Loucy (cell line): ENCODE measurements at regions not wholly inside any gene's neighbourhood (a gene's known extent, or its start where the extent isn't known, plus 50 kb on each side); places are given as distances from the start of the nearest gene placed in this dataset.
A peak's percentile ranks its signal among the peaks of the same experiment; 100 is the strongest.

Experiments used
- H2AFZ ChIP-seq: fragments of 200-600 bp; sonication (generic); 2 replicates; pipeline ENCODE4 v1.6.0; 2016; ENCODE audit warnings: antibody characterized with exemption, mild to moderate bottlenecking, low read length, moderate library complexity
- H3F3A ChIP-seq: fragments of 200-600 bp; 2 replicates; pipeline ENCODE4 v1.6.0; 2016; ENCODE audit warnings: antibody characterized with exemption, low read depth, mild to moderate bottlenecking
- H3K27me3 ChIP-seq: fragments of 200-600 bp; sonication (generic); 2 replicates; pipeline ENCODE4 v1.6.1; 2014; ENCODE audit warnings: low read length, mild to moderate bottlenecking; ENCODE audit not compliant: insufficient read depth, poor library complexity, severe bottlenecking
- H3K36me3 ChIP-seq: fragments of 200-600 bp; sonication (generic); 2 replicates; pipeline ENCODE4 v1.6.1; 2016; ENCODE audit warnings: low read length; ENCODE audit not compliant: insufficient read depth
- H3K4me1 ChIP-seq: fragments of 200-600 bp; sonication (generic); 2 replicates; pipeline ENCODE4 v1.5.1; 2014; ENCODE audit warnings: low read length, mild to moderate bottlenecking; ENCODE audit not compliant: insufficient read depth, poor library complexity, severe bottlenecking
- H3K4me2 ChIP-seq: fragments of 200-600 bp; sonication (generic); 2 replicates; pipeline ENCODE4 v1.6.0; 2014; ENCODE audit warnings: antibody characterized with exemption, low read length, low read depth, mild to moderate bottlenecking; ENCODE audit not compliant: poor library complexity, severe bottlenecking
- H3K4me3 ChIP-seq: fragments of 200-600 bp; sonication (generic); 2 replicates; pipeline ENCODE4 v1.5.1; 2014; ENCODE audit warnings: low read length, mild to moderate bottlenecking, mixed read lengths; ENCODE audit not compliant: poor library complexity, severe bottlenecking
- H3K79me2 ChIP-seq: fragments of 200-600 bp; sonication (generic); 2 replicates; pipeline ENCODE4 v1.6.1; 2014; ENCODE audit warnings: low read length; ENCODE audit not compliant: insufficient read depth
- H3K9ac ChIP-seq: fragments of 200-600 bp; sonication (generic); 2 replicates; pipeline ENCODE4 v1.6.0; 2014; ENCODE audit warnings: mild to moderate bottlenecking, low read depth, low read length, moderate library complexity; ENCODE audit not compliant: poor library complexity, severe bottlenecking
- H3K9me2 ChIP-seq: fragments of 200-600 bp; sonication (generic); replicated peaks from 2 replicates; pipeline ENCODE4 v1.6.1; 2016; ENCODE audit warnings: low read depth, low read length, mixed read lengths
- H3K9me3 ChIP-seq: fragments of 200-600 bp; sonication (generic); 2 replicates; pipeline ENCODE4 v1.6.1; 2014; ENCODE audit warnings: mild to moderate bottlenecking, antibody characterized with exemption, low read length, low read depth; ENCODE audit not compliant: insufficient read depth
- H4K20me1 ChIP-seq: fragments of 200-600 bp; sonication (generic); 2 replicates; pipeline ENCODE4 v1.6.0; 2014; ENCODE audit warnings: antibody characterized with exemption, low read length, mild to moderate bottlenecking; ENCODE audit not compliant: insufficient read depth, poor library complexity, severe bottlenecking
- CTCF ChIP-seq: fragments of 200-600 bp; sonication (generic); conservative IDR thresholded peaks from 2 replicates; pipeline ENCODE4 v1.5.1; 2014; ENCODE audit warnings: mild to moderate bottlenecking, antibody characterized with exemption, low read length
- EZH2phosphoT487 ChIP-seq: fragments of 200-600 bp; IDR thresholded peaks from 2 replicates; pipeline ENCODE4 v1.6.1; 2018; ENCODE audit warnings: antibody characterized with exemption, mild to moderate bottlenecking, moderate library complexity, borderline replicate concordance

DNA sequence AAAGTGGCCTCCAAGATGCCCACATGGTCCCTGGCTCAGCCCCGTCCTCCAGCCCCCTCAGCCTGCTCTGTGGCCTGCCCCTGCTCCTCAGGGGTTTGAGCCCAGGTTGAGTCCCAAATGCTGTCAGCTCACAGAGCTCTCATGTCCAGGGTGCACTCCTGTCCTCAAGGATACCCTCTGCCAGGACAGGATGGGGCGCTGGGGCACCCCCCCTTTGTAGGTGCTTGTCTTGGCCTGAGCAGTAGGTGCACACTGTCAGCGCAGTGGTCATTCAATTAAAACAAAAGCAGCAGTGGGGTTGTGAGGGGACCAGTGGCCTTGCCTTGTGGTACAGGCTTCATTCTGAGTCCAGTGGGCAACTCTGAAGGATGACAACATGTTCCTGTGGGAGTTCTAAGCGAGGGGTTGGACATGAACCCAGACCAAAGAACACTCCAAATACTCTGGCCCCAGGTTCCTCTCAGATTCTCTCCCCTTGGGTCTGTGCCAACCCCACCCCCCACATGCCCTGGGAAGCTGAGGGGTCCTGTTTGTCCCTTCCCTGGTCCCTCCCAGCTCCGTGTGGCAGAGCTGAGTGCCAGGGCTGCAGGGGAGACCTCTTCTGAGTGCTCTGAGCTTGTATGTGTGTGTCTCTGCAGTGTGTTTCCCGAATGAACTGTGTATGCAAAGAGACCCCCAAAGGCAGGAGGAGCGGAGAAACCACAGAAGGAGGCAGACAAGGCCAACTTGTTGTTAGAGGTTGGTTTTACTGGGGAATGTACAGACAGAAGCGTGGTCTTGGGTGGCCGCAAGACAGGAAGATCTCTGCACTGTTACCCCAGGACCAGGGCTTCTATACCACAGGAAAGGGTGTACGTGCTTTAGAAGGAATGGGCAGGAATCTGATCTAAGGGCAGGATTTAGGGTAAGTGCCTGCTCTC lies 155.6 kb upstream of the HS6ST1 start:
- Histone ChIP-seq H3K36me3 (peaks cover 10% of the 10 kb centered on the region), H3K9me2 (no peaks in the 10 kb centered on the region), H4K20me1 (no peaks in the 10 kb centered on the region), H3K4me2 (peak overlapping the region; percentile 88), H3K9ac (peak overlapping the region; percentile 95), H3K4me1 (peaks cover 68% of the 10 kb centered on the region), H2AFZ (no peak overlapping the region), H3K27me3 (no peaks in the 10 kb centered on the region), H3K9me3 (peaks cover 15% of the 10 kb centered on the region; the same call in 1 of the 2 replicates), H3K79me2 (peaks cover 23% of the 10 kb centered on the region; the same call in 1 of the 2 replicates), H3K4me3 (peak overlapping the region; percentile 68), H3F3A (peaks cover 25% of the 10 kb centered on the region)
- 0 out of 2 replicates have a peak, but pooled peaks have one; percentile 41 for TF ChIP-seq EZH2phosphoT487
- TF ChIP-seq CTCF = no peak

DNA sequence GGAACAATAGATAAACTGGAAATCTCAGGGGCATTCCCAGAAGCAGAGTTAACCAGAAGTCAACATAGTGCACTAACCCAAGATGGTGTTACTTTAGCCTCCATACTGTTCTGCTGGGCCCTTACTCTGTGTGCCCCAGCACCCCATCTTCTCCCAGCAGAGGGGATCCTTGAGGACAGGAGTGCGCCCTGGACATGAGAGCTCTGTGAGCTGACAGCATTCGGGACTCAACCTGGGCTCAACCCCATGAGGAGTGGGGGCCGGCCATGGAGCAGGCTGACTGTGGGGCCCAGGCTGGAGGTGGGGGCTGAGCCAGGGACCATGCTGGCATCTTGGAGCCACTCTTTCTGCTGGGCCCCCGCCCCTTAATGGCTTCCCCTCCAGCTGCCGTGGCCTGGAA lies 156.3 kb upstream of the HS6ST1 start:
- Histone ChIP-seq H3K9me2 (no peaks in the 10 kb centered on the region), H3K27me3 (no peaks in the 10 kb centered on the region), H3K36me3 (peaks cover 5% of the 10 kb centered on the region), H3K79me2 (peaks cover 23% of the 10 kb centered on the region; the same call in 1 of the 2 replicates), H2AFZ (no peak overlapping the region), H3K4me1 (peaks cover 72% of the 10 kb centered on the region), H4K20me1 (no peaks in the 10 kb centered on the region), H3K4me3 (peak overlapping the region; percentile 68), H3K9ac (peak overlapping the region; percentile 95), H3K4me2 (peak overlapping the region; percentile 88), H3F3A (peaks cover 25% of the 10 kb centered on the region), H3K9me3 (peaks cover 8% of the 10 kb centered on the region; the same call in 1 of the 2 replicates)
- no peak for TF ChIP-seq CTCF
- TF ChIP-seq EZH2phosphoT487 = no peak

DNA sequence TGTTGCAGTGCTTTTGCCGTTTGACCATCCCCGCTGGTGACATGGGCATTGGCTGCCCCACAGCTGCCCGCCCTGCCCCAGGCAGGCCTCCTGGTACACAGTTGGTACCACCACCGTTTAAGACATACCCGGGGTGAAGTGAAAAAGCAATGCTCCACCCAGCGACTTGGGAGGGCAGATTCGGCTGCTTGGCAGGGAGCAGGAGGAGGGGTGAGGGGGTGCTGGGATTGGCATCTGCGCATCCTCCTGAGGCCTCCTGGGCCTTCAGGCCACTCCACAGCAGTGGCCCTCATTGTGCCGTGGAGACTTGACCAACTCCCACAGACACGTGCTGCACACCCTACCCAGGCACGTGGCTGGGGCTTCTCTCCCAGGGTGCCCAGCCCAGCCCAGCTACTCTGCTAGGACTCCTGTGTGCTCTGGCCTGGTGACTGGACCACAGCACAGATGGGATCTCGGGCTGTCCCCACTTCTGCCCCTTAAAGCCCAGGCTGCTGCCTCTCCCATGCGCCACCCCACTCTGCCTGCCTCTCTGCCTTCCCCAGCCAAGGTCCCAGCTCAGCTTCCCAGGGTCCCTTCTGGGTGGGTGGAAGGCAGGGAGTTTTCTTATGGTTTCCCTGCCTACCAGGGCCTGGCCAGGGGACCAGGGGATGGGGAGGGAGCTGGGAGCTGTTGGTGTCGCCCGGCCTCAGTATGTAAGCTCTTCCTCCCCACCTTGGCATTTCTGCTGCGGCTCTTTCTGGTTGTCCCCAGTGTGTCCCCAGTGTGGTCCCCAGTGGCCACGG lies 157.0 kb upstream of the HS6ST1 start:
- no peaks in the 10 kb centered on the region for H4K20me1 ChIP-seq
- H2AFZ ChIP-seq = no peak overlapping the region
- no peak for TF ChIP-seq CTCF
- TF ChIP-seq EZH2phosphoT487 = no peak
- no peaks in the 10 kb centered on the region; the same call in 1 of the 2 replicates for H3K36me3 ChIP-seq
- H3K9ac ChIP-seq = peak overlapping the region; percentile 95
- H3K4me2 ChIP-seq = peak overlapping the region; percentile 88
- peaks cover 67% of the 10 kb centered on the region for H3K4me1 ChIP-seq
- peaks cover 7% of the 10 kb centered on the region for H3K9me3 ChIP-seq
- no peak overlapping the region for H3K4me3 ChIP-seq
- H3K9me2 ChIP-seq = no peaks in the 10 kb centered on the region
- peaks cover 25% of the 10 kb centered on the region for H3F3A ChIP-seq
- peaks cover 20% of the 10 kb centered on the region; the same call in 1 of the 2 replicates for H3K79me2 ChIP-seq
- no peaks in the 10 kb centered on the region for H3K27me3 ChIP-seq
